ENCODE measurements at regions not wholly inside any gene's neighbourhood (a gene's known extent, or its start where the extent isn't known, plus 50 kb on each side); places are given as distances from the start of the nearest gene placed in this dataset.

- no peaks in the 10 kb centered on the region for H3K36me3 Mint-ChIP-seq
- no peak overlapping the region for H3K27ac Mint-ChIP-seq
- ATAC-seq, result no peak
- H3K9me3 Mint-ChIP-seq, result peaks cover 4% of the 10 kb centered on the region
- peaks cover 16% of the 10 kb centered on the region for H3K4me1 Mint-ChIP-seq
- H3K4me3 Mint-ChIP-seq, result no peak overlapping the region
- H3K27me3 Mint-ChIP-seq, result no peaks in the 10 kb centered on the region
These were observed 242.1 kb upstream of the TLE3 start for GRCh38 chr15:70339571-70340493.

- ATAC-seq, result no peak
- Mint-ChIP-seq H3K4me3 (no peak overlapping the region), H3K27me3 (no peaks in the 10 kb centered on the region), H3K4me1 (peaks cover 16% of the 10 kb centered on the region), H3K36me3 (peaks cover 12% of the 10 kb centered on the region), H3K27ac (no peak overlapping the region), H3K9me3 (peaks cover 14% of the 10 kb centered on the region)
These were observed 239.8 kb upstream of the TLE3 start for GRCh38 chr15:70337277-70338186.

- H3K4me1 Mint-ChIP-seq, result peaks cover 16% of the 10 kb centered on the region
- H3K36me3 Mint-ChIP-seq, result peaks cover 12% of the 10 kb centered on the region
- H3K27me3 Mint-ChIP-seq, result no peaks in the 10 kb centered on the region
- ATAC-seq, result no peak
- no peak overlapping the region for H3K4me3 Mint-ChIP-seq
- peak overlapping the region; percentile 12 for H3K27ac Mint-ChIP-seq
- peaks cover 18% of the 10 kb centered on the region for H3K9me3 Mint-ChIP-seq
These were observed 238.8 kb upstream of the TLE3 start for GRCh38 chr15:70336425-70337009.

- peaks cover 12% of the 10 kb centered on the region for H3K36me3 Mint-ChIP-seq
- H3K27ac Mint-ChIP-seq, result no peak overlapping the region
- no peaks in the 10 kb centered on the region for H3K27me3 Mint-ChIP-seq
- H3K9me3 Mint-ChIP-seq, result peaks cover 18% of the 10 kb centered on the region
- ATAC-seq, result no peak
- H3K4me3 Mint-ChIP-seq, result no peak overlapping the region
- peaks cover 17% of the 10 kb centered on the region for H3K4me1 Mint-ChIP-seq
These were observed 236.6 kb upstream of the TLE3 start for GRCh38 chr15:70334286-70334685.

- Mint-ChIP-seq H3K27ac (peak overlapping the region; percentile 69), H3K36me3 (peaks cover 7% of the 10 kb centered on the region), H3K9me3 (peaks cover 12% of the 10 kb centered on the region), H3K27me3 (no peaks in the 10 kb centered on the region), H3K4me3 (no peak overlapping the region), H3K4me1 (peaks cover 25% of the 10 kb centered on the region)
- no peak for ATAC-seq
These were observed 231.5 kb upstream of the TLE3 start for GRCh38 chr15:70329179-70329578.

- no peak overlapping the region for H3K4me3 Mint-ChIP-seq
- H3K9me3 Mint-ChIP-seq, result peaks cover 7% of the 10 kb centered on the region
- H3K36me3 Mint-ChIP-seq, result peaks cover 3% of the 10 kb centered on the region
- H3K27ac Mint-ChIP-seq, result peak overlapping the region; percentile 69
- H3K27me3 Mint-ChIP-seq, result no peaks in the 10 kb centered on the region
- peaks cover 25% of the 10 kb centered on the region for H3K4me1 Mint-ChIP-seq
- ATAC-seq, result no peak
These were observed 231.0 kb upstream of the TLE3 start for GRCh38 chr15:70328679-70329115.

- H3K4me1 Mint-ChIP-seq, result peaks cover 25% of the 10 kb centered on the region
- no peaks in the 10 kb centered on the region for H3K27me3 Mint-ChIP-seq
- H3K9me3 Mint-ChIP-seq, result peaks cover 5% of the 10 kb centered on the region
- H3K27ac Mint-ChIP-seq, result peak overlapping the region; percentile 69
- peak; percentile 95 for ATAC-seq
- H3K36me3 Mint-ChIP-seq, result no peaks in the 10 kb centered on the region
- H3K4me3 Mint-ChIP-seq, result peak overlapping the region; percentile 8
These were observed 230.3 kb upstream of the TLE3 start for GRCh38 chr15:70327856-70328678.

GRCh38 chr15:70327328-70327855 lies 229.7 kb upstream of the TLE3 start:
- no peaks in the 10 kb centered on the region for H3K27me3 Mint-ChIP-seq
- peaks cover 4% of the 10 kb centered on the region for H3K9me3 Mint-ChIP-seq
- no peak for ATAC-seq
- no peak overlapping the region for H3K4me3 Mint-ChIP-seq
- H3K27ac Mint-ChIP-seq, result peak overlapping the region; percentile 69
- no peaks in the 10 kb centered on the region for H3K36me3 Mint-ChIP-seq
- H3K4me1 Mint-ChIP-seq, result peaks cover 30% of the 10 kb centered on the region

- Mint-ChIP-seq H3K4me1 (peaks cover 60% of the 10 kb centered on the region), H3K27ac (peak overlapping the region; percentile 53), H3K9me3 (no peaks in the 10 kb centered on the region), H3K27me3 (no peaks in the 10 kb centered on the region), H3K36me3 (no peaks in the 10 kb centered on the region), H3K4me3 (no peak overlapping the region)
- no peak for ATAC-seq
These were observed 226.6 kb upstream of the TLE3 start for GRCh38 chr15:70324001-70324974.

- Mint-ChIP-seq H3K36me3 (no peaks in the 10 kb centered on the region), H3K27me3 (no peaks in the 10 kb centered on the region), H3K9me3 (no peaks in the 10 kb centered on the region), H3K4me1 (peaks cover 60% of the 10 kb centered on the region), H3K4me3 (no peak overlapping the region), H3K27ac (peak overlapping the region; percentile 53)
- ATAC-seq, result no peak
These were observed 225.6 kb upstream of the TLE3 start for GRCh38 chr15:70323111-70323851.

- H3K4me3 Mint-ChIP-seq, result no peak overlapping the region
- peak overlapping the region; percentile 71 for H3K27ac Mint-ChIP-seq
- H3K36me3 Mint-ChIP-seq, result no peaks in the 10 kb centered on the region
- no peak for ATAC-seq
- no peaks in the 10 kb centered on the region for H3K27me3 Mint-ChIP-seq
- H3K9me3 Mint-ChIP-seq, result no peaks in the 10 kb centered on the region
- H3K4me1 Mint-ChIP-seq, result peaks cover 57% of the 10 kb centered on the region
These were observed 224.4 kb upstream of the TLE3 start for GRCh38 chr15:70322051-70322668.

- H3K36me3 Mint-ChIP-seq, result no peaks in the 10 kb centered on the region
- no peak for ATAC-seq
- H3K4me3 Mint-ChIP-seq, result peak overlapping the region; percentile 42
- H3K27ac Mint-ChIP-seq, result peak overlapping the region; percentile 71
- no peaks in the 10 kb centered on the region for H3K27me3 Mint-ChIP-seq
- H3K4me1 Mint-ChIP-seq, result peaks cover 53% of the 10 kb centered on the region
- no peaks in the 10 kb centered on the region for H3K9me3 Mint-ChIP-seq
These were observed 223.6 kb upstream of the TLE3 start for GRCh38 chr15:70321172-70321819.
